B cell (primary cell): ENCODE measurements at regions not wholly inside any gene's neighbourhood (a gene's known extent, or its start where the extent isn't known, plus 50 kb on each side); places are given as distances from the start of the nearest gene placed in this dataset.
"Not testable (repeated sequence)": the region's sequence is repeated elsewhere in the genome, so short reads cannot be mapped to it uniquely, and the experiment has no call there.

Source experiments
- EZH2 ChIP-seq: IDR thresholded peaks from 2 replicates; pipeline ENCODE4 v1.6.1; 2012; ENCODE audit warnings: borderline replicate concordance, low read depth, mild to moderate bottlenecking, moderate library complexity, low read length; ENCODE audit not compliant: insufficient read depth, poor library complexity, severe bottlenecking
- TF ChIP-seq, protein P1 (sequence below): fragments of 200-600 bp; IDR thresholded peaks from one replicate; pipeline ENCODE4 v1.8.0; 2022; ENCODE audit warnings: antibody characterized with exemption, mild to moderate bottlenecking

DNA sequence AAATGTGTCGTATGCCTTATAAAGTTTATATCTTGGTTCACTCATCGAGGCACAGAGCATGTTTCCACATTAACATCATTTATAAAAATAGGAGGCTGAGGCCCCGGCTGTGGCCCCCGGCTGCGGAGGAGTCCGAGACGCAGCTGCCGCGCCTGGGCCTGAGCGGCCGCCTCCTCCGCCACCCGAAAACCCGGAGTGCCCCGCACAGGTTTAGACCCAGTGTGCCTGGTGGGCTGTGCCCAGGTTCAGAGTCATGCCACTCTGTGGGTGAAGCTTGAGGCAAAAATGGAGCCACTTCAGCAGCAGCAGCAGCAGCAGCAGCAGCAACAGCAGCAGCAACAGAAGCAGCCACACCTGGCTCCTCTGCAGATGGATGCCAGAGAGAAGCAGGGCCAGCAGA is 299.2 kb upstream of the ADGRL2 start:
- TF ChIP-seq, protein P1, sequence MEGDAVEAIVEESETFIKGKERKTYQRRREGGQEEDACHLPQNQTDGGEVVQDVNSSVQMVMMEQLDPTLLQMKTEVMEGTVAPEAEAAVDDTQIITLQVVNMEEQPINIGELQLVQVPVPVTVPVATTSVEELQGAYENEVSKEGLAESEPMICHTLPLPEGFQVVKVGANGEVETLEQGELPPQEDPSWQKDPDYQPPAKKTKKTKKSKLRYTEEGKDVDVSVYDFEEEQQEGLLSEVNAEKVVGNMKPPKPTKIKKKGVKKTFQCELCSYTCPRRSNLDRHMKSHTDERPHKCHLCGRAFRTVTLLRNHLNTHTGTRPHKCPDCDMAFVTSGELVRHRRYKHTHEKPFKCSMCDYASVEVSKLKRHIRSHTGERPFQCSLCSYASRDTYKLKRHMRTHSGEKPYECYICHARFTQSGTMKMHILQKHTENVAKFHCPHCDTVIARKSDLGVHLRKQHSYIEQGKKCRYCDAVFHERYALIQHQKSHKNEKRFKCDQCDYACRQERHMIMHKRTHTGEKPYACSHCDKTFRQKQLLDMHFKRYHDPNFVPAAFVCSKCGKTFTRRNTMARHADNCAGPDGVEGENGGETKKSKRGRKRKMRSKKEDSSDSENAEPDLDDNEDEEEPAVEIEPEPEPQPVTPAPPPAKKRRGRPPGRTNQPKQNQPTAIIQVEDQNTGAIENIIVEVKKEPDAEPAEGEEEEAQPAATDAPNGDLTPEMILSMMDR = not testable (repeated sequence)
- TF ChIP-seq EZH2 = not testable (repeated sequence)
